CD4-positive, alpha-beta memory T cell (primary cell): ENCODE measurements at regions not wholly inside any gene's neighbourhood (a gene's known extent, or its start where the extent isn't known, plus 50 kb on each side); places are given as distances from the start of the nearest gene placed in this dataset.
A peak's percentile ranks its signal among the peaks of the same experiment; 100 is the strongest.

Source experiments
- CTCF ChIA-PET: fragments of 350-600 bp; sonication (Branson Sonifier 250); formaldehyde crosslinking; loops from one replicate; lab custom pipeline; 2021; ENCODE audit warnings: inconsistent platforms; ENCODE audit not compliant: partially characterized antibody; lab: Charles Lee
- POLR2A ChIA-PET: fragments of 350-600 bp; sonication (Branson Sonifier 250); formaldehyde crosslinking; loops from one replicate; lab custom pipeline; 2021; ENCODE audit not compliant: partially characterized antibody; lab: Charles Lee
- DNase-seq, 5 donors: peaks; one replicate each; pipeline versions ENCODE4 v3.0.0 to v3.0.0-alpha.2; 2020 to 2022; ENCODE audit warnings: mixed read lengths in 1 of 5
- H3K27ac ChIP-seq: one replicate; pipeline ENCODE4 v1.7.0; 2013; ENCODE audit warnings: low read depth, low read length
- H3K27me3 ChIP-seq: 2 replicates; pipeline ENCODE4 v1.7.0; 2013; ENCODE audit warnings: mild to moderate bottlenecking, low read length, moderate library complexity; ENCODE audit not compliant: insufficient read depth
- H3K36me3 ChIP-seq: 2 replicates; pipeline ENCODE4 v1.7.0; 2013; ENCODE audit warnings: mild to moderate bottlenecking, low read length, moderate library complexity; ENCODE audit not compliant: insufficient read depth
- H3K4me1 ChIP-seq: 2 replicates; pipeline ENCODE4 v1.7.0; 2013; ENCODE audit warnings: mild to moderate bottlenecking, low read length, moderate library complexity; ENCODE audit not compliant: insufficient read depth
- H3K4me3 ChIP-seq, 2 donors: one replicate each; pipeline ENCODE4 v1.7.0; 2013; ENCODE audit warnings: low read length in 2 of 2, mild to moderate bottlenecking in 1 of 2
- H3K9me3 ChIP-seq, 2 donors: one replicate each; pipeline ENCODE4 v1.7.0; 2013; ENCODE audit warnings: low read length in 2 of 2, control low read depth in 1 of 2; ENCODE audit not compliant: control insufficient read depth in 1 of 2
- H3K27ac Mint-ChIP-seq, 7 donors: one replicate each; pipeline ENCODE4 v1.8.0; 2020 to 2021; ENCODE audit warnings: mixed read lengths in 7 of 7, mild to moderate bottlenecking in 6 of 7, inconsistent platforms in 3 of 7, moderate library complexity in 3 of 7
- H3K27me3 Mint-ChIP-seq, 2 donors: one replicate each; pipeline ENCODE4 v1.8.0; 2020 to 2021; ENCODE audit warnings: mixed read lengths in 2 of 2
- H3K36me3 Mint-ChIP-seq, 2 donors: one replicate each; pipeline ENCODE4 v1.8.0; 2020 to 2021; ENCODE audit warnings: mixed read lengths in 2 of 2, inconsistent platforms in 1 of 2, mild to moderate bottlenecking in 1 of 2
- H3K4me1 Mint-ChIP-seq, 4 donors: one replicate each; pipeline ENCODE4 v1.8.0; 2020 to 2021; ENCODE audit warnings: mixed read lengths in 4 of 4, mild to moderate bottlenecking in 1 of 4
- H3K4me3 Mint-ChIP-seq, 8 donors: one replicate each; pipeline ENCODE4 v1.8.0; 2020 to 2021; ENCODE audit warnings: mixed read lengths in 8 of 8, mild to moderate bottlenecking in 7 of 8, moderate library complexity in 6 of 8, inconsistent platforms in 3 of 8
- H3K9me3 Mint-ChIP-seq, 8 donors: one replicate each; pipeline ENCODE4 v1.8.0; 2020 to 2021; ENCODE audit warnings: mixed read lengths in 8 of 8, mild to moderate bottlenecking in 5 of 8, inconsistent platforms in 3 of 8, moderate library complexity in 1 of 8
- intact Hi-C: fragments of 100-400 bp; cut with micrococcal nuclease; formaldehyde crosslinking; loops from one replicate; pipeline ENCODE4 v1.15.1; 2023

DNA sequence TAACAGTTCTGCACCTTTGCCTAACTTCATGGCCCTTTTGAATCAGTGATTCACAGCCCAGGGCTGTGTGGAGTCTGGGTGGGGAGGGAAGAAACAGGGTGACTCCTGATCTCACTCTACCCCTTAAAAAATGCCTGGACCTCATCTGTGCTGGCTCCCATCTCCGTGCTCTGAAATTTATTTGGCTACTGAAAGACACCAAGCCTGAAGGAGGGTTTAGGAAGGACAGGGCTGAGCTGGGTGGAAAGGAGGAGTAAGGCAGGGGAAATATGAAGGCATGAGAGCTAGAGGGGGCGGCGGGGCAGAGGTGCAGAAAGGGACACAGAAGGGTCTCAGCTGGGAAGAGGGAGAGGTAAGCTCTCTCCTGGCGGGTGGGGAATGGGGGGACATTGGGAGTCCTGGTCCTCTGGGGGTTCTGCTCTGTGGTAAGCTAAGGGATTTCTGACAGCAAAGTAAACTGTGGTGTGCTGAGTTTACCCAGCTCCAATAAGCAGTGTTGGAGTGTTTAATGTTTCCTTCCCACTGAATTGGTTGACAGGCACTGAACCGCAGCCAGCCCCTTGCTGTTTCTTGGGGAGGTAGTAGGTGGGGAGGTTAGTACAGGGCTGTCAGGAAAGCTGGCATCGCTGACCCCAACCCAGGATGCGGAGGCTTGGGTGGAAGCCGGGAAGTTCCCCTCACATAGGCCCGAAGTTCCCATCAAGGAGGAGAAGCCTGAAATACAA, 71.1 kb downstream of the RPUSD4 start:
- Mint-ChIP-seq H3K27ac (peak overlapping the region in 1 of 7 donors; percentile 36), H3K9me3 (no peaks in the 10 kb centered on the region), H3K27me3 (peaks cover 9 to 25% of the 10 kb centered on the region in 2 donors), H3K36me3 (no peaks in the 10 kb centered on the region), H3K4me1 (no peaks in the 10 kb centered on the region), H3K4me3 (no peak overlapping the region)
- Histone ChIP-seq H3K4me3 (no peak overlapping the region), H3K9me3 (no peaks in the 10 kb centered on the region), H3K36me3 (no peaks in the 10 kb centered on the region), H3K4me1 (no peaks in the 10 kb centered on the region), H3K27me3 (no peaks in the 10 kb centered on the region), H3K27ac (no peak overlapping the region)
- POLR2A ChIA-PET, result no interaction called here
- CTCF ChIA-PET, result interaction anchor here (2.0 kb wide), 1 partner anchor 53 kb away, joined by 4 read pairs; no protein-coding TSS in a partner anchor
- intact Hi-C loops, result no loop called here
- no peak for DNase-seq

- no peaks in the 10 kb centered on the region for H3K4me1 ChIP-seq
- Mint-ChIP-seq H3K4me3 (no peak overlapping the region), H3K4me1 (no peaks in the 10 kb centered on the region), H3K27me3 (peaks cover 11 to 27% of the 10 kb centered on the region in 2 donors), H3K36me3 (no peaks in the 10 kb centered on the region), H3K27ac (peak overlapping the region in 1 of 7 donors; percentile 36), H3K9me3 (no peaks in the 10 kb centered on the region)
- H3K9me3 ChIP-seq, result no peaks in the 10 kb centered on the region
- intact Hi-C loops, result no loop called here
- ChIA-PET CTCF (interaction anchor here (2.0 kb wide), 1 partner anchor 54 kb away, joined by 4 read pairs; no protein-coding TSS in a partner anchor), POLR2A (no interaction called here)
- H3K27me3 ChIP-seq, result no peaks in the 10 kb centered on the region
- no peak for DNase-seq
- no peaks in the 10 kb centered on the region for H3K36me3 ChIP-seq
- H3K4me3 ChIP-seq, result no peak overlapping the region
- no peak overlapping the region for H3K27ac ChIP-seq
These were observed 72.0 kb downstream of the RPUSD4 start for GRCh38 chr11:126139111-126140091.

GRCh38 chr11:126138636-126139035, 72.8 kb downstream of the RPUSD4 start:
- H3K4me1 ChIP-seq, result no peaks in the 10 kb centered on the region
- Mint-ChIP-seq H3K36me3 (no peaks in the 10 kb centered on the region), H3K4me3 (no peak overlapping the region), H3K27me3 (peaks cover 11 to 27% of the 10 kb centered on the region in 2 donors), H3K4me1 (no peaks in the 10 kb centered on the region), H3K27ac (no peak overlapping the region), H3K9me3 (no peaks in the 10 kb centered on the region)
- DNase-seq, result no peak
- ChIA-PET POLR2A (no interaction called here), CTCF (interaction anchor here (2.0 kb wide), 1 partner anchor 55 kb away, joined by 4 read pairs; no protein-coding TSS in a partner anchor)
- H3K4me3 ChIP-seq, result no peak overlapping the region
- H3K36me3 ChIP-seq, result no peaks in the 10 kb centered on the region
- no peak overlapping the region for H3K27ac ChIP-seq
- intact Hi-C loops, result no loop called here
- H3K9me3 ChIP-seq, result no peaks in the 10 kb centered on the region
- H3K27me3 ChIP-seq, result no peaks in the 10 kb centered on the region

DNA sequence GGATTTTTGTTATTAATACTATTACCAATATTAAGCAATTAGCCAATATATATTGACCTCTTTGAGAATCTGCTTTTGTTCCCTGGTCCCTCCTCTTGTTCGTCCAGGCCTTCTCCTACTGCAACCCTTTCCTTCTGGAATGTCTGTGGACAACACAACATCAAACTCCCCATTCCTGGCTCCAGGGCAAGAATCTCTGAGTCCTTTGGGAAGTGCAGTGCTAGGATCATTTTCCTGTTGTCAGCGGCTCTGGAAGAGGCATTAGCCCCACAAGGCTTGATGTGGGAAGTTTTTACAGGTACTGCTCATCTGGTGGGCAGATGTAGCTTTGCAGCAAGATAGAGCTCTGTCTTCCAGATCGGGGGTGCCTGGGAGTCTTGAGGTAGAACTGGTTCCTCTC, 74.3 kb downstream of the RPUSD4 start:
- ChIA-PET POLR2A (no interaction called here), CTCF (no interaction called here)
- Mint-ChIP-seq H3K27me3 (peaks cover 11 to 22% of the 10 kb centered on the region in 2 donors), H3K4me1 (no peaks in the 10 kb centered on the region), H3K9me3 (no peaks in the 10 kb centered on the region), H3K4me3 (no peak overlapping the region), H3K27ac (no peak overlapping the region), H3K36me3 (no peaks in the 10 kb centered on the region)
- Histone ChIP-seq H3K4me3 (no peak overlapping the region), H3K36me3 (no peaks in the 10 kb centered on the region), H3K4me1 (no peaks in the 10 kb centered on the region), H3K27ac (no peak overlapping the region), H3K9me3 (no peaks in the 10 kb centered on the region), H3K27me3 (no peaks in the 10 kb centered on the region)
- DNase-seq, result no peak
- intact Hi-C loops, result no loop called here

GRCh38 chr11:126136507-126136906, 73.8 kb upstream of the CDON start:
- ChIA-PET POLR2A (no interaction called here), CTCF (no interaction called here)
- H3K4me3 ChIP-seq, result no peak overlapping the region
- no peak for DNase-seq
- Mint-ChIP-seq H3K36me3 (no peaks in the 10 kb centered on the region), H3K4me1 (no peaks in the 10 kb centered on the region), H3K4me3 (no peak overlapping the region), H3K27me3 (peaks cover 11 to 22% of the 10 kb centered on the region in 2 donors), H3K27ac (no peak overlapping the region), H3K9me3 (no peaks in the 10 kb centered on the region)
- intact Hi-C loops, result no loop called here
- H3K27me3 ChIP-seq, result no peaks in the 10 kb centered on the region
- no peaks in the 10 kb centered on the region for H3K4me1 ChIP-seq
- H3K9me3 ChIP-seq, result no peaks in the 10 kb centered on the region
- H3K36me3 ChIP-seq, result no peaks in the 10 kb centered on the region
- no peak overlapping the region for H3K27ac ChIP-seq

DNA sequence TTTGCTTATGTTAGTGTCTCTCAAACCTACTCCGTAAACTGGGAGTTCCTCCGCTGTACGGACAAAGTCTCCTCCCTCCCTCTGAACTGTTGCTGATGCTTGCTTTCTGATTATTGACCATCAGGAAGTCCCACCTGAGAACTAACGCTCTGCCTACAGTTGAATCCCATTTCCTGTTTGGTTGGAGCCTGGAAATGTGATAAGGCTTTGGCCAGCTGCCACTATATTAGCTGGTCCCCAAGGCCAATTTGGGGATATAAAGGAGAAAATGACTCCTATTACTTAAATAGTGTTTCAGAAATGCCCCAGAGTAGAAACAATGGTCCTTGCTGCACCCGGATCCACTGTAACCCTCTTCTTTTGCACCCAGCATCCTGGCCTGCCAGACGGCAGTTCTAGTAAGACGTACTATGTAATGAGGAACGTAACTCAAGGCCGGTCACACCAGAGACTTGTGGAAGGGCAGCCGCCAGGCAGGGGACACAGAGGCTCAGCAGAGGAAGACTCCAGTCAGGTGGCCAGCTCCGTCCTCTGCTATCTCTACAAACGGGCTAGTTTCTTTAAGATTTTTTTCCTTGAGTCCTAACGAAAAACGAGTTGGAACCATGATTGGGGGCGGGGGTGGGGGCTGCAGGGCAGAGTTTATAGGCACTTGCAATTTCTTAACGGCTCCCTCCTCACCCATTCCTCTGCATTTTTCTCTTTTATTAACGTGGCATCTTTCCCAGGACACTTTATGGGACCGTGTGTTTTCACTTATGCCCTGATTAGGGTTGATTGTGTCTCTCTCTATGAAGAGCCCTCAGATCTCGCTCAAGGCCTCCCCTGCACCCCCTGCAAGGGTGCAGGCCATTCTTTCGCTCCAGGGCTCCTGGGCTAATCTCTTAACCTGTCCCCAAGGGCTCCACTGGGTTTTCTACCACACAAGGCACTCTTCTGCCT, 72.8 kb upstream of the CDON start:
- ChIA-PET CTCF (no interaction called here), POLR2A (no interaction called here)

More for the DNA sequence above, 72.8 kb upstream of the CDON start:
- no peaks in the 10 kb centered on the region for H3K9me3 ChIP-seq
- H3K4me3 ChIP-seq, result no peak overlapping the region
- H3K27me3 Mint-ChIP-seq, result peaks cover 10 to 17% of the 10 kb centered on the region in 2 donors
- DNase-seq, result no peak
- H3K4me1 ChIP-seq, result no peaks in the 10 kb centered on the region
- H3K27ac Mint-ChIP-seq, result no peak overlapping the region
- no peaks in the 10 kb centered on the region for H3K9me3 Mint-ChIP-seq
- H3K27ac ChIP-seq, result no peak overlapping the region
- no peaks in the 10 kb centered on the region for H3K27me3 ChIP-seq
- intact Hi-C loops, result no loop called here
- H3K4me3 Mint-ChIP-seq, result no peak overlapping the region
- H3K36me3 Mint-ChIP-seq, result no peaks in the 10 kb centered on the region
- H3K36me3 ChIP-seq, result no peaks in the 10 kb centered on the region
- no peaks in the 10 kb centered on the region for H3K4me1 Mint-ChIP-seq
